Testis (tissue), 2 donors: ENCODE measurements at regions not wholly inside any gene's neighbourhood (a gene's known extent, or its start where the extent isn't known, plus 50 kb on each side); places are given as distances from the start of the nearest gene placed in this dataset.

ENCODE experiments used
- DNase-seq: peaks from one replicate; pipeline ENCODE4 v3.0.0-alpha.2; 2019
- H3K27ac ChIP-seq, 2 donors: fragments of 200-600 bp; sonication (generic); one replicate each; pipeline ENCODE4 v1.5.1; 2019
- H3K27me3 ChIP-seq: fragments of 200-600 bp; sonication (generic); one replicate; pipeline ENCODE4 v1.5.1; 2019
- H3K36me3 ChIP-seq: fragments of 200-600 bp; sonication (generic); one replicate; pipeline ENCODE4 v1.5.1; 2017; ENCODE audit warnings: low read depth; ENCODE audit errors: missing control alignments
- H3K4me1 ChIP-seq: fragments of 200-600 bp; sonication (generic); one replicate; pipeline ENCODE4 v1.5.1; 2019
- H3K4me3 ChIP-seq, 2 donors: fragments of 200-600 bp; sonication (generic); one replicate each; pipeline ENCODE4 v1.5.1; 2017 to 2019
- H3K9me3 ChIP-seq: fragments of 200-600 bp; sonication (generic); one replicate; pipeline ENCODE4 v1.5.1; 2017
- POLR2A ChIP-seq: fragments of 450-650 bp; IDR thresholded peaks from one replicate; pipeline ENCODE4 v1.6.1; 2017; ENCODE audit warnings: antibody characterized with exemption, mild to moderate bottlenecking, moderate library complexity
- WGBS, 2 donors: methylation state at CpG; one replicate each; pipeline ENCODE4 v1.1.5; 2018; 5-methylcytosine and 5-hydroxymethylcytosine counted together
- intact Hi-C: fragments of 100-400 bp; cut with DNase I; formaldehyde crosslinking; loops from one replicate; pipeline ENCODE4 v1.15.1; 2023; ENCODE audit warnings: low total_unique reads
- TF ChIP-seq, protein P1 (sequence below), 3 experiments: fragments of 450-650 bp in 2 of 3; fragments of 200-600 bp in 1 of 3; sonication (generic) in 1 of 3; IDR thresholded peaks; one replicate each; pipeline ENCODE4 v1.5.1; 2016 to 2019; ENCODE audit warnings: antibody characterized with exemption in 3 of 3, mild to moderate bottlenecking in 2 of 3, moderate library complexity in 1 of 3

DNA sequence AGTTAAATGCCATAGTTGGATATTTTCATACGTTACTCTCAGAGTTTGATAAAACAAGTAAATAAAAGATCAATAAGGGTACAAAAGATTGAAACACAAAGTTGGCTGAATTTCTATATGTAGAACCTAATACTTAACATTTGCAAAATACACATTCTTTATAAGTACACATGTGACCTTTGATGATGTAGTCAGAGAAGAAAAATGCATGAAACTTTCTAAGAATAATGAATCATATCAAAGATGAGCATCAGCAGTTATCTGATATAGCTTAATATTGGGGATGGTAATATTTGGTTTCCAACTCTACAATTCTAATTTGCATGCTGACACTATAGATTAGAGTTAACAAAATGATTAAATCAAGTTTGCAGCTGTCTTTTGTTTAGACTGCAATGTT, 188.0 kb upstream of the TGFBR2 start:
- intact Hi-C loops, result no loop called here
- H3K27me3 ChIP-seq, result no peaks in the 10 kb centered on the region
- H3K27ac ChIP-seq, result no peak overlapping the region
- no peak for TF ChIP-seq POLR2A
- TF ChIP-seq, protein P1, sequence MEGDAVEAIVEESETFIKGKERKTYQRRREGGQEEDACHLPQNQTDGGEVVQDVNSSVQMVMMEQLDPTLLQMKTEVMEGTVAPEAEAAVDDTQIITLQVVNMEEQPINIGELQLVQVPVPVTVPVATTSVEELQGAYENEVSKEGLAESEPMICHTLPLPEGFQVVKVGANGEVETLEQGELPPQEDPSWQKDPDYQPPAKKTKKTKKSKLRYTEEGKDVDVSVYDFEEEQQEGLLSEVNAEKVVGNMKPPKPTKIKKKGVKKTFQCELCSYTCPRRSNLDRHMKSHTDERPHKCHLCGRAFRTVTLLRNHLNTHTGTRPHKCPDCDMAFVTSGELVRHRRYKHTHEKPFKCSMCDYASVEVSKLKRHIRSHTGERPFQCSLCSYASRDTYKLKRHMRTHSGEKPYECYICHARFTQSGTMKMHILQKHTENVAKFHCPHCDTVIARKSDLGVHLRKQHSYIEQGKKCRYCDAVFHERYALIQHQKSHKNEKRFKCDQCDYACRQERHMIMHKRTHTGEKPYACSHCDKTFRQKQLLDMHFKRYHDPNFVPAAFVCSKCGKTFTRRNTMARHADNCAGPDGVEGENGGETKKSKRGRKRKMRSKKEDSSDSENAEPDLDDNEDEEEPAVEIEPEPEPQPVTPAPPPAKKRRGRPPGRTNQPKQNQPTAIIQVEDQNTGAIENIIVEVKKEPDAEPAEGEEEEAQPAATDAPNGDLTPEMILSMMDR (IDR thresholded peaks at IDR 0.05), result no peak
- H3K4me3 ChIP-seq, result no peak overlapping the region
- 90 to 92% methylated on average over 1 of the region's 1 CpG for WGBS, 2 donors
- no peaks in the 10 kb centered on the region for H3K9me3 ChIP-seq
- no peak for DNase-seq
- H3K4me1 ChIP-seq, result no peaks in the 10 kb centered on the region
- H3K36me3 ChIP-seq, result no peaks in the 10 kb centered on the region

DNA sequence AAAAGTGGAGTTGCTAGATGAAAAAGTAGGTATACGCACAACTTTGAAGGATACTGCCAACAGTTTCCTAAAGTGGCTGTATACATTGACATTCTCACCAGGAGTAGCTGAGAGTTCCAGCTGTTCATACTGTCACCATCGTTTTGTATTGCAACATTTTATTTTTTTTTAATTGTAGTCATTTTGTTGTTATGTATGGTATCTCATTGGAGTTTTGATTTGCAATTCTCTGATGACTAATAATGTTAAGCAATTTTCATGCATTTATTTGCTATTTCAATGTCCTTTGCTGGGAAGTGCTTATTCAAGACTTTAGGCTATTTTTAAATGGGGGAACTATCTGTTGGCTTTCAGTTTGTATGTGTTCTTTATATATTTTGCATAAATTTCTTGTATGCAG, 185.1 kb upstream of the TGFBR2 start:
- Histone ChIP-seq H3K4me1 (peaks cover 2% of the 10 kb centered on the region), H3K9me3 (no peaks in the 10 kb centered on the region), H3K27ac (no peak overlapping the region), H3K36me3 (no peaks in the 10 kb centered on the region), H3K27me3 (no peaks in the 10 kb centered on the region), H3K4me3 (no peak overlapping the region)
- 76 to 83% methylated on average over 2 of the region's 2 CpGs for WGBS, 2 donors
- intact Hi-C loops, result no loop called here
- TF ChIP-seq, protein P1 (IDR thresholded peaks at IDR 0.05), result no peak
- no peak for TF ChIP-seq POLR2A
- DNase-seq, result no peak

DNA sequence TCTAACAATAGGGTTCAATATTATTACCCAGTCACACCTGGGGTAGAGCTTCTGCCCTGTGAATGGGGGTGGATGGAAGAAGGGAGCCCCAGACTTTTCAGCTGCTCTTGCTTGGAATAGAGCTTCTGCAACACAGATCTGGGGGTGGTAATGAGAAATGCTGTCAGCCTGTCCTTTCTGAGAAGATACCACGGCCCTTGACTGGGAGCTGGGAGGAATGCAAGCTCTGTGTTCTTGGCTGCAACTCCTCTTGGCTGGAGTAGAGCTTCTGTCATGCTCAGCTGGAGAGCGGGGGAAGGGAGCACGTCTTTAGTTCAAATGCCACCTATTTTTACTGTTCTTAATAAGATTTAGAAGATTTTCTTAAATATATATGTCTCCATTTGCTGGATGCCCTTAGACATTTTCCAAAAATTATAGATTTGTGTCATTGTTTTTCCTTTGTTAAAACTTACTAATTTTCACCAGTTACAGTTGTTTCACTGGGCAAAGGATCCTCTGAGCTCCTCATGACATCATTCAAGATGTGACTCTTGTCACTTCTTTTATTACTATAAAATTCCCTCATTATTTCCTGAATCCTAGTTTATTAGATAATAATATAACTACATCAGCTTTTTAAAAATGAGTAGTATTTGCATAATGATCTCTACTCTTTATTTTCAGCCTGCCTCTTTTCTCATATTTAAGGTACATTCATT, 180.0 kb upstream of the TGFBR2 start:
- peaks cover 8% of the 10 kb centered on the region for H3K4me1 ChIP-seq
- no peaks in the 10 kb centered on the region for H3K27me3 ChIP-seq
- no peak overlapping the region for H3K27ac ChIP-seq
- no peaks in the 10 kb centered on the region for H3K9me3 ChIP-seq
- no peaks in the 10 kb centered on the region for H3K36me3 ChIP-seq
- peak; percentile 79 for DNase-seq
- no peak overlapping the region for H3K4me3 ChIP-seq
- intact Hi-C loops, result no loop called here
- TF ChIP-seq, protein P1 (IDR thresholded peaks at IDR 0.05), result no peak
- no peak for TF ChIP-seq POLR2A
- WGBS, 2 donors, result 16 to 33% methylated on average over 3 of the region's 3 CpGs

DNA sequence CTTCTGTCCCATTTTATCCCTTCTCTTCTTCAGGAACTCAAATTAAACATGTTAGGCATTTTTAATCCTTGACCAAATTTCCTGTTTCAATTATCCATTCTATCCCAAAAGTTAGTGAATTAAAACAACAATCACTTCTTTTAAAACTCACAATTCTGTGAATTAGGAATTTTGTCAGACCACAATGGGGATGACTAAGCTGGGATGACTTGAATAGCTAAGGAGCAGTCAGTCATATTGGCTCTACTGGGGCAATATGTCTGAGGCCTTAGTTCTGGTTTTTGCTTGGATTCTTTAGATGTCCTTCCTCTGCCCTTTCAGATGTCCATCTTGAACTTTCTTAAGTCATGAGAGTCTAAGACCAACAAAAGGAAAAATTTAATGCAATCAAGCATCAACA, 178.2 kb upstream of the TGFBR2 start:
- no peaks in the 10 kb centered on the region for H3K27me3 ChIP-seq
- no peak for TF ChIP-seq POLR2A
- TF ChIP-seq, protein P1 (IDR thresholded peaks at IDR 0.05), result no peak
- intact Hi-C loops, result no loop called here
- H3K27ac ChIP-seq, result no peak overlapping the region
- no peaks in the 10 kb centered on the region for H3K9me3 ChIP-seq
- H3K4me3 ChIP-seq, result no peak overlapping the region
- peaks cover 8% of the 10 kb centered on the region for H3K4me1 ChIP-seq
- no peaks in the 10 kb centered on the region for H3K36me3 ChIP-seq
- DNase-seq, result no peak

DNA sequence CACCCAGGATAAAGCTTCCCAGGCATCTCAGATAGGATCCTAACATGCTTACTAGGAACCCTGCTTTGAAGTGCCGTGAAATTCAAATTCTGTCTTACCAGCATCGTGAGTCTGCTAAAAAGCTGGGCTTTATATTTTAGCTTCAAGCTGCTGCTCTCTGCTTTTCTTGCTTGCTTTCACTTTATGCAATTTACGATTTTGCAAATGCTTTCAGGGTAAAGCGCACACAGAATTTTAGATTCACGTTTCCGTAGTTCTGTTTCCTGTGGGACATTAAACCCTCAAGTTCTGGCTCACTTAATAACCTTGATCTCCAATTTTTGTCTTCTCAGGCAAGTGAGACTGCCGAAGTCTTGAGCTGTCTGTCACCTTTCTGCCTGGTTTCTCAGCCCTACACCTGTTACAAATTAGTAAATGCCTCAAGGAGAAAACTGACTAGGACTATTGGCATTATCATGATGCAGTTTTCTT, 170.5 kb upstream of the TGFBR2 start:
- Histone ChIP-seq H3K4me3 (no peak overlapping the region), H3K9me3 (no peaks in the 10 kb centered on the region), H3K27ac (no peak overlapping the region), H3K36me3 (no peaks in the 10 kb centered on the region), H3K27me3 (no peaks in the 10 kb centered on the region), H3K4me1 (peaks cover 12% of the 10 kb centered on the region)
- 76 to 79% methylated on average over 7 of the region's 7 CpGs for WGBS, 2 donors
- TF ChIP-seq, protein P1 (IDR thresholded peaks at IDR 0.05), result no peak
- TF ChIP-seq POLR2A, result no peak
- intact Hi-C loops, result no loop called here
- no peak for DNase-seq
